Endodermal cell (in vitro differentiated cells): ENCODE measurements at regions not wholly inside any gene's neighbourhood (a gene's known extent, or its start where the extent isn't known, plus 50 kb on each side); places are given as distances from the start of the nearest gene placed in this dataset.
A peak's percentile ranks its signal among the peaks of the same experiment; 100 is the strongest.

Source experiments
- DNase-seq: peaks from one replicate; pipeline ENCODE4 v3.0.0-alpha.2; 2017
- H3K27ac ChIP-seq: 2 replicates; pipeline ENCODE4 v1.5.1; 2013; ENCODE audit warnings: mild to moderate bottlenecking, low read depth, low read length, moderate library complexity
- H3K27me3 ChIP-seq: 2 replicates; pipeline ENCODE4 v1.6.1; 2013; ENCODE audit warnings: mild to moderate bottlenecking, low read length, moderate library complexity; ENCODE audit not compliant: insufficient read depth, control insufficient read depth, poor library complexity, severe bottlenecking
- H3K36me3 ChIP-seq: 2 replicates; pipeline ENCODE4 v1.7.0; 2013; ENCODE audit warnings: mild to moderate bottlenecking, low read length, moderate library complexity; ENCODE audit not compliant: control insufficient read depth, insufficient read depth
- H3K4me1 ChIP-seq: one replicate; pipeline ENCODE4 v1.7.0; 2013; ENCODE audit warnings: low read length; ENCODE audit not compliant: control insufficient read depth, insufficient read depth
- H3K4me3 ChIP-seq: 2 replicates; pipeline ENCODE4 v1.5.1; 2013; ENCODE audit warnings: mild to moderate bottlenecking, low read length, moderate library complexity
- H3K9ac ChIP-seq: 2 replicates; pipeline ENCODE4 v1.6.1; 2013; ENCODE audit warnings: mild to moderate bottlenecking, low read length, moderate library complexity; ENCODE audit not compliant: poor library complexity, severe bottlenecking; ENCODE audit errors: extremely low read depth
- H3K9me3 ChIP-seq: 2 replicates; pipeline ENCODE4 v1.6.1; 2013; ENCODE audit warnings: mild to moderate bottlenecking, low read length, moderate library complexity; ENCODE audit not compliant: control insufficient read depth
- H3K27ac Mint-ChIP-seq: 2 replicates; pipeline ENCODE4 v1.8.0; 2020; ENCODE audit warnings: mixed read lengths
- H3K27me3 Mint-ChIP-seq: 2 replicates; pipeline ENCODE4 v1.8.0; 2021; ENCODE audit warnings: mild to moderate bottlenecking, mixed read lengths; ENCODE audit not compliant: insufficient read depth
- H3K36me3 Mint-ChIP-seq: 2 replicates; pipeline ENCODE4 v1.8.0; 2020; ENCODE audit warnings: low read depth, mixed read lengths
- H3K4me1 Mint-ChIP-seq: 2 replicates; pipeline ENCODE4 v1.8.0; 2020; ENCODE audit warnings: mixed read lengths
- H3K4me3 Mint-ChIP-seq: 2 replicates; pipeline ENCODE4 v1.8.0; 2020; ENCODE audit warnings: mild to moderate bottlenecking, moderate library complexity, mixed read lengths
- H3K9me3 Mint-ChIP-seq: 2 replicates; pipeline ENCODE4 v1.8.0; 2020; ENCODE audit warnings: mild to moderate bottlenecking, mixed read lengths
- WGBS, 2 experiments: methylation state at CpG; one replicate each; pipeline versions ENCODE4 v1.1.5 to v1.1.7; 2013; ENCODE audit warnings: missing lambda C conversion rate in 2 of 2, mixed read lengths in 1 of 2; ENCODE audit not compliant: insufficient coverage in 1 of 2, insufficient read length in 1 of 2; 5-methylcytosine and 5-hydroxymethylcytosine counted together
- TF ChIP-seq, protein P1 (sequence below): fragments of 200-600 bp; sonication (generic); conservative IDR thresholded peaks from 2 replicates; pipeline ENCODE4 v1.5.0; 2021; ENCODE audit warnings: antibody characterized with exemption, mild to moderate bottlenecking

DNA sequence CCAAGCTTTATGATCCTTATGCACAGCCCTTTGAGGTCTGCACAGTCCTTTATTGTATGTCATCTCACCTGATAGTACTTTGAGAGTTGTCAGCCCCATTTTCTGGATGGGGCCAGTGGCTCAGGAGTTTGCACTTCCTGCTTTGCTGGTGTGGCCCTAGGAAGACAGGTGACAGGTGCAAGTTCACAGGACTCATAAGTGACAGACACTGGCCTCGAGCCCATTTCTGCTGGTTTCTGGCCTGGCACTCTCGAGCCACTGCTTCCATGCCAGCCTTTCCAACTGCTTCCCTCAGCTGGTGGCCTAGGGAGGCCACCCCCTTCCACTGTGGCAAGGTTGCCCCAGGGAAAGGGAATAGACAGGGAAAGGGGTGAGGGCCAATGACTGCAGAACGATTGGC lies 84.4 kb upstream of the CCL1 start:
- Histone ChIP-seq H3K27me3 (peaks cover 64% of the 10 kb centered on the region), H3K4me3 (no peak overlapping the region), H3K9ac (no peak overlapping the region), H3K36me3 (no peaks in the 10 kb centered on the region), H3K4me1 (no peaks in the 10 kb centered on the region), H3K9me3 (no peaks in the 10 kb centered on the region), H3K27ac (no peak overlapping the region)
- TF ChIP-seq, protein P1, sequence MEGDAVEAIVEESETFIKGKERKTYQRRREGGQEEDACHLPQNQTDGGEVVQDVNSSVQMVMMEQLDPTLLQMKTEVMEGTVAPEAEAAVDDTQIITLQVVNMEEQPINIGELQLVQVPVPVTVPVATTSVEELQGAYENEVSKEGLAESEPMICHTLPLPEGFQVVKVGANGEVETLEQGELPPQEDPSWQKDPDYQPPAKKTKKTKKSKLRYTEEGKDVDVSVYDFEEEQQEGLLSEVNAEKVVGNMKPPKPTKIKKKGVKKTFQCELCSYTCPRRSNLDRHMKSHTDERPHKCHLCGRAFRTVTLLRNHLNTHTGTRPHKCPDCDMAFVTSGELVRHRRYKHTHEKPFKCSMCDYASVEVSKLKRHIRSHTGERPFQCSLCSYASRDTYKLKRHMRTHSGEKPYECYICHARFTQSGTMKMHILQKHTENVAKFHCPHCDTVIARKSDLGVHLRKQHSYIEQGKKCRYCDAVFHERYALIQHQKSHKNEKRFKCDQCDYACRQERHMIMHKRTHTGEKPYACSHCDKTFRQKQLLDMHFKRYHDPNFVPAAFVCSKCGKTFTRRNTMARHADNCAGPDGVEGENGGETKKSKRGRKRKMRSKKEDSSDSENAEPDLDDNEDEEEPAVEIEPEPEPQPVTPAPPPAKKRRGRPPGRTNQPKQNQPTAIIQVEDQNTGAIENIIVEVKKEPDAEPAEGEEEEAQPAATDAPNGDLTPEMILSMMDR: no peak
- H3K4me1 Mint-ChIP-seq: peaks cover 3% of the 10 kb centered on the region
- H3K27me3 Mint-ChIP-seq: peaks cover 21% of the 10 kb centered on the region
- H3K9me3 Mint-ChIP-seq: no peaks in the 10 kb centered on the region
- no peak overlapping the region for H3K27ac Mint-ChIP-seq
- H3K36me3 Mint-ChIP-seq: no peaks in the 10 kb centered on the region
- H3K4me3 Mint-ChIP-seq: no peak overlapping the region
- DNase-seq: no peak
- WGBS, 2 experiments: 77 to 86% methylated on average over 3 of the region's 3 CpGs

DNA sequence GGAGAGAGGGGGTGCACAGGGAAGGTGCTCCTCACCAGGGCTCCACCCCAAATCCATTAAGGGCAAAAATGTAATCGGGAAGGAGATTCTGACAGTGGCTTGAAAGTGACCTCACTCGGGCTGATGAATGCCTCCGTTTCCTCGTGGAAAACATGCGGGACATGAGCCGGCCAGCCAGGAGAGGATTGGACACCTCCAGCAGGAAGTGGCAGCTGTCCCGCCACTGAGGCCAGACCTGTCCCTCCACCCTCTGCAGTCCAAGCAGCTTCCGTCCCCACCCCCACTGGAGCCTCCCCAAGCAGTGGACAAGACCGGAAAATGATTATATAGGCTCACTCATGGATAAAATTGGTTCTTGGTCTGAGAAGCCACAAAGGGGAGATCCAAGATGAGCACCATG lies 82.1 kb upstream of the CCL1 start:
- H3K27me3 ChIP-seq: peaks cover 59% of the 10 kb centered on the region
- H3K27ac ChIP-seq: no peak overlapping the region
- Mint-ChIP-seq H3K27me3 (peaks cover 15% of the 10 kb centered on the region), H3K27ac (no peak overlapping the region), H3K36me3 (no peaks in the 10 kb centered on the region), H3K4me1 (peaks cover 3% of the 10 kb centered on the region), H3K4me3 (no peak overlapping the region), H3K9me3 (no peaks in the 10 kb centered on the region)
- no peaks in the 10 kb centered on the region for H3K9me3 ChIP-seq
- H3K4me3 ChIP-seq: no peak overlapping the region
- no peaks in the 10 kb centered on the region for H3K36me3 ChIP-seq
- 93 to 100% methylated on average over 1 to 9 of the region's 9 CpGs for WGBS, 2 experiments
- no peak for DNase-seq
- TF ChIP-seq, protein P1: no peak
- H3K9ac ChIP-seq: no peak overlapping the region
- no peaks in the 10 kb centered on the region for H3K4me1 ChIP-seq

DNA sequence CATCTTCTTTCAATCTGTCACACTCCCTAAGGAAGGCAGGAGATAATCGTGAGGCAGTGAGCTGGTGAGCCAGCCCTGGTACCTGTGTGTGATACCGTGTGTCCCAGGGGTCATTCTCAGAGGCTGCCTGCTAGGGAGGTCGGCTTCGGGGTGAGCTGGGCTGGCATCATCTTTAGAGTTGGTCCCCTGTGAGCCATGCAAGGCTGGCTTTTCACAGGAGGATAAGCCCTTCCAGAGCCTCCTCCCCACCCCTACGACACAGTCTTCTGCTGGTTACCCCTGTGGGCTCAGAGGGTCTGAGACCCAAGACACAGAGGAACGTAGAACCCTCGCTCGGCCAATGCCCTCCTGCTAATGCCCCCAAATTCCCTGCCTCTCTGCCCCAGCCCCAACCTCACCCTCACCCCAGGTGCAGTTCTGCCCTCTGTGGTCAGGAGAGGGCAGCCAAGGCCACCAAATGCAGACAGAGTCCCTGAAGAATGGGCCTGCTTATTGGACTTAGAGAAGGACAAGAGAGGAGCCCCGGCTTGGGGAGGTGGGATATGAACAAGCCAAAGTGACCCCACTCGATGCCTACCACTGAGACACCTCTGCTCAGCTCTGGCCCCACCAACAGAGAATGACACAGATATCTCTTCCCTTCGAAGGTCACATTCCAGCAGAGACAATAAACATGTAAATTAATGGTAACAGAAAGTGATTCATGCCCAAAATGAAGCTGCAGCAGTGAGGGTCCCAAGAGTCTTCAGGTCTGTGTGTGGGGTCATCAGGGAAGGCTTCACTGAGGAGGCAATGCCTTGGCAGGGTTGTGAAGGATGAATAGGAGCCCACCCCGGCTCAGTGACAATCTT lies 80.8 kb upstream of the CCL1 start:
- H3K27ac ChIP-seq: no peak overlapping the region
- 70 to 72% methylated on average over 6 to 12 of the region's 12 CpGs for WGBS, 2 experiments
- H3K4me1 ChIP-seq: no peaks in the 10 kb centered on the region
- DNase-seq: peak; percentile 89
- no peaks in the 10 kb centered on the region for H3K36me3 ChIP-seq
- TF ChIP-seq, protein P1: peak; percentile 81
- no peak overlapping the region for H3K4me3 ChIP-seq
- peaks cover 3% of the 10 kb centered on the region for H3K4me1 Mint-ChIP-seq
- peaks cover 10% of the 10 kb centered on the region for H3K27me3 Mint-ChIP-seq
- H3K36me3 Mint-ChIP-seq: no peaks in the 10 kb centered on the region
- H3K27me3 ChIP-seq: peaks cover 47% of the 10 kb centered on the region
- no peaks in the 10 kb centered on the region for H3K9me3 Mint-ChIP-seq
- H3K4me3 Mint-ChIP-seq: no peak overlapping the region
- no peak overlapping the region for H3K9ac ChIP-seq
- no peak overlapping the region for H3K27ac Mint-ChIP-seq
- H3K9me3 ChIP-seq: no peaks in the 10 kb centered on the region
